ENCODE measurements at regions not wholly inside any gene's neighbourhood (a gene's known extent, or its start where the extent isn't known, plus 50 kb on each side); places are given as distances from the start of the nearest gene placed in this dataset.

GRCh38 chr16:76932541-76933211 is 258.3 kb upstream of the MON1B start:
- no peak for TF ChIP-seq YY1 (IDR thresholded peaks at IDR 0.05; ENCODE audit: insufficient read depth, insufficient read length)
- TF ChIP-seq ZNF274 (IDR thresholded peaks at IDR 0.05; ENCODE audit: low read depth, low read length): no peak
